HG03558 (cell line): ENCODE measurements at regions not wholly inside any gene's neighbourhood (a gene's known extent, or its start where the extent isn't known, plus 50 kb on each side); places are given as distances from the start of the nearest gene placed in this dataset.

Experiments
- ATAC-seq: cut with Tn5 transposase; IDR thresholded peaks from one replicate; pipeline ENCODE4 v1.9.1; 2021; ENCODE audit warnings: moderate number of reproducible peaks; ENCODE audit not compliant: unreplicated experiment; ENCODE audit errors: extremely low read depth

DNA sequence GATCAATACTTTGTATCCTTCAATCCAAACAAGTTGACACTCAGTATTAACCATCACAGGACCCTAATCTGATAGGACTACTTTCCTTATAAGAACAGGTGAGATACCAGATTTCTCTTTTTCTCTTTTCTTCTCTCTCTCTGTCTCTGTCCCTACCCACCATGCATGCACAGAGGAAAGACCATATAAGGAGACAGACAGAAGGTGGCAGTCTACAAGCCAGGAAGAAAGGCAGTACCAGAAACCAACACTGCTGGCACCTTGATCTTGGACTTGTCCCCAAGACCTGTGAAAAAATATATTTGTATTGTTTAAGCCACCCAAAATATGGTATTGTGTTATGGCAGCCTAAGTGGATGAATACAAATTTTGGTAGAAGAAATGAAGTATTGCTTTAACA lies 156.2 kb upstream of the KCNH7 start:
- no peak for ATAC-seq

- ATAC-seq: no peak
These were observed 154.3 kb upstream of the KCNH7 start for GRCh38 chr2:162992828-162993227.

GRCh38 chr2:162989507-162989906 lies 150.9 kb upstream of the KCNH7 start:
- no peak for ATAC-seq

DNA sequence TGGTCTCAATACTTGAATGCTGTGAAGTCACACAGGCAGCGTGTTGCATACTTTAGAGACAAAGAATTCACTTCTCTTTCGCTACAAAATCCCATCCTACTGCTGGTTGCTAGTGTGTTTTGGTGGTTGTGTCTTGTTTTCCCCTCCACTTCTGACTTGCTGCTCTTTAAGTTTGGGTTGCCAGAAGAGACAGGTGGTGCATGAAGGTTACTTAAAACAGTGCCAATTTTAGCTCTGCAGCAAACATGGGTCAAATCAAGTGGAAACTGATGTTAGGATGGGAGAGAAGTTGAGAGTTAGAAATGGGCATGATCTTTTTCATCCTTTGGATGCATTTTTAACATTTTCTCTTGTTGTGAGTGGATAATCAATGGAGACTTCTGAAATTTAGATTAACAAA lies 136.2 kb upstream of the KCNH7 start:
- no peak for ATAC-seq

DNA sequence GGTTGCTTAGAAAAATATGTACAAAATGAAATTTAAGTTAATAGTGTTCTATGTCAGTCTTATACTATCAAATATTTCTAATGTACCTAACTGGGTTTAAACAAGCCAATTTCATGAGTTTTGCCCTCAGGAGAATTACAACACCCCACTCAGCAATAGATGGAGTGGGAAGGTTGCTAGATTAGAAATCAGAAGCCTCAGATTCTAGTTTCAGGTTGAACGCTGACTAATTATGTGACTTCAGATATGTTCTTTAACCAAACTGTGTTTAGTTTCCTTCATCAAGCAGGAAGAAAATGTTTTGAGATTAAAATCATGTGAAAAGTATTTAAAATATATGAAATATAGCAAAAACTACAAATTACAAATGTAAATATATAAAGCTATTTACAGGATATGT lies 133.8 kb upstream of the KCNH7 start:
- ATAC-seq: no peak

- ATAC-seq: no peak
These were observed 129.7 kb upstream of the KCNH7 start for GRCh38 chr2:162968306-162968705.

DNA sequence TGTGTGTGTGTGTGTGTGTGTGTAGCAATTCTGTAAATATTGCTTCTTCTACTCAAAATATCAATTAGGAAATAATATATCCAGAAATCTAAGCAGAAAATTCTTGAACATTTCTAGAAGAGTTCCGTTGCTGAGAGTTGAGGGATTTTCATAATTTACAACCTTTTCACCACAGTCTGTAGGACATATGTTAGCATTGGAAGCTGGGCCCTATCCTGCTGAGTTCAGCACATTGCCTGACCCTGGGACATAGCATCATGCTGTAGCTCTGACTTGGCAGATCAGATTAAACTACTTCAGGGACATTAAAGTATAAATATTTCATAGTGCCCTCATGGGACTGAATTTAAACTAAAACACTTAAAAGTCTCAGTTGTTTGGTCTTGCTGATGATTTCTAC lies 129.2 kb upstream of the KCNH7 start:
- ATAC-seq: no peak

DNA sequence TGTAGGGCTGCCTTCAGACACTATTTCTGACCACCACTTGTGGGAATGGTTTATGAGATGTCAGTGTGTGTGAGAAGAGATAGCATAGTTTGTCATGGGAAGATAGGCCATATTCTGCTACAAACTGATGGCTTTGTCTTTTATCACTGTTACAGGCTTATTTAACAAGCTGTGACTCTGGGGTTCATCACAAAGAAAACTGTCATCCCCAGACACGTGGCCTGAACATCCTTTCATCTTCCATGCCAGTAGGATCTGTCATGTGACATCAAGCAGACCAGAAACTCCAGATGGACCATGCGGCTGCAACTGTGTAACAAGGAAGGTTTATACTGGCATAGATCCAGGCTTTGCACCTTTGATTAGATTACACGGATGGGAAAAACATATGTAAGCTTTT lies 128.6 kb upstream of the KCNH7 start:
- no peak for ATAC-seq

DNA sequence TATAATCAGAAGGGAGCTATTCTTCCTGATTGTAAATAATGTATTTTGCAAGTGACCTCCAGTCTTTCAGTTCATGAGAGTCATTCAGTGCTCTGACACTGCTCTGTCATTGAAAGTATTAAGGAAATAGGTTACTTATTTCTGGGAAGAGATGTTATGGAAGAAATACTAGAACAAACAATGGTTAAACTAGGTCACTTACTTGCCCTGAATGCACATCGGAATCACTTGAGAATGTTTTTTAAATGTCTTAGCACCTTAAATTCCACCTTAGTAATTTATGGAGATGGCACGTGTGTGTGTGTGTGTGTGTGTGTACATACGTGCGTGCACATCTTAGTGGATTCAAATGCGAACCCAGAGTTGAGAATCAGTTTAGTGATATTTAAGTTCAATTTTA lies 126.6 kb upstream of the KCNH7 start:
- no peak for ATAC-seq

- no peak for ATAC-seq
These were observed 125.9 kb upstream of the KCNH7 start for GRCh38 chr2:162964513-162964912.

DNA sequence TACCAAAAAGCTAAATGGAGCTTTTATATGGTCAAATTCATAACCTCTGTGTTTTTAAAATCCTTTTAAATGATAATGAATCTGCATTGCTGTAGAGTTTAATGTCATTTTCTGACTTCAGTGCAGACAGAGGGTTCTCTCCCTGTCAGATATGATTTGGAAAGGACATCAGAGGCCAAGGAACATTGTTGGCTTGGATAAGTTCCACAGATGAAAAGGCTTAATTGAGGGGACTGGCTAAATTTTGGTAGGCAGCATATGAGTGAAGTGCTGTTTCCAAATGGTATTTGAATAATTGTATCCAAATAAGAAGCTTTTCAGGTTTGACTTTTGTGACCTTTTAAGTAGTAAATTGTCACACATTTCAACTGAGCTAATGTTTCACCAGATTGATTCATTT lies 124.6 kb upstream of the KCNH7 start:
- no peak for ATAC-seq

DNA sequence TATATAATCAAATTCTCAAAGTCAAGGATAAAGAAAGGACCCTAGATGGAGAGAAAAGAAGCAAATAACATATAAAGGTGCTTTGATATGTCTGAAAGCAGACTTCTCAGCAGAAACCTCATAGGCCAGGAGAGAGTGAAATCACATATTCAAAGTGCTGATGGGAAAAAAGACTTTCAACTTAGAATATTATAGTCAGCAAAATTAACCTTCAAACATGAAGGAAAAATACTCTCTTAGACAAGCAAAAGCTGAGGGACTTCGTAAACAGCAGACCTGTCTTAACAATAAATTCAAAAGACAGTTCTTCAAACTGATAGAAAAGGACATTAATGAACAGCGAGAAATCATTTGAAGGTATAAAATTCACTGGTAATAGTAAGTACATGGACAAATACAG lies 107.2 kb upstream of the KCNH7 start:
- ATAC-seq: no peak

DNA sequence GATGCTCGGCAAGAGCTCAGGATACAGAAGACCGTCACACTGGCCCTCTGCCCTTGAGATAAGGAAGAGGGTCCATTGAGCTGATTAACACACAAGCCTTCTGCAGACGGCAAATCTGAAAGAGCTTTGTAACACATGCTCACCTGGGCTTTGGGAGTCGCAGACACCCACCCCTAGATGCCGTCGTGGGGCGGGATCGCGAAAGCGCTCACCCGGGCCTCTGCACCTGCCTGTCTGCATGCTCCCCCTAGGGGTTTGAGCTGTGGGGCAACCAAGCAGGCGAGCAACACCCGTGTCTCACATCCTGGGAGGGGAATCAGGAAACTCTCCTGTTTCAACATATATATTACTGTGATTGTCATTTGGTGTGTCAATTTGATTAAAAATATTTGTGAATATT lies 99.8 kb upstream of the KCNH7 start:
- ATAC-seq: no peak

- ATAC-seq: no peak
These were observed 95.6 kb upstream of the KCNH7 start for GRCh38 chr2:162934191-162934590.

GRCh38 chr2:162932416-162932815 lies 93.8 kb upstream of the KCNH7 start:
- ATAC-seq: no peak

- ATAC-seq: no peak
These were observed 91.0 kb upstream of the KCNH7 start for GRCh38 chr2:162929571-162929970.

DNA sequence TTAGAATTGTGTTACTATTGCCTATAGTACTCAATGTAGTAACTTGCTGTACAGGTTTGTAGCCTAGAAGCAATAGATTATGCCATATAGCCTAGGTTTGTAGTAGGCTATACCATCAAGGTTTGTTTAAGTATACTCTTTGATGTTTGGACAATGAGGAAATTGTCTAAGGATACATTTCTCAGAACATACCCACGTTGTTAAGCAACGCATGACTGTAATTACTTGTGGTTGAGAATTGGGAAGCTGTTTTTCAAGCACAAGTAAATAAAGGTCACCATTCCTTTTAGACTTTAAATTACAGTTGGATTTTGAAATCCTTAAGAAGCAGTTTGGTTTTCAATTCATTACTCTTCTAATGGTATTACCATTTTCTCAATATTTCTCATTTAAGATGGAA lies 89.8 kb upstream of the KCNH7 start:
- no peak for ATAC-seq

GRCh38 chr2:162926907-162927306 lies 88.3 kb upstream of the KCNH7 start:
- no peak for ATAC-seq

DNA sequence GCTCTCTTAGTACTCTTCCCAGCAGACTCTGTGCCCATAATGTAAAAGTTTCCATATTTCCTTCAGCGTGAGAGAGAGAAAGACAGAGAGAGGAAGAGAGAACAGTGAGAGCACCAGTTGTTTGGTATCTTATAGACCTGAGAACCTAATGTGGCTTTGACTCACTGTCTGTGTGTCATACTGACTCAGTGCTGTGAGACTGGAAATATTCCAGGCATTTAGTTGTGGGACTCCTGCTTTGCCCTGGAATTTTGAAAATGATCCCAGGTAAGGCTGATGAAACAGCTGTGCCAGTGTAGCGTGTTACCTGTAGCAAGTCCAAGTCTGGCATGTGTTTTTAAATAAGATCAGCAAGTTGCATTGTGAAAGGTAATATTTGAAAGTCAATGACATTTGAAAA lies 87.9 kb upstream of the KCNH7 start:
- no peak for ATAC-seq

- ATAC-seq: no peak
These were observed 87.0 kb upstream of the KCNH7 start for GRCh38 chr2:162925595-162925994.

DNA sequence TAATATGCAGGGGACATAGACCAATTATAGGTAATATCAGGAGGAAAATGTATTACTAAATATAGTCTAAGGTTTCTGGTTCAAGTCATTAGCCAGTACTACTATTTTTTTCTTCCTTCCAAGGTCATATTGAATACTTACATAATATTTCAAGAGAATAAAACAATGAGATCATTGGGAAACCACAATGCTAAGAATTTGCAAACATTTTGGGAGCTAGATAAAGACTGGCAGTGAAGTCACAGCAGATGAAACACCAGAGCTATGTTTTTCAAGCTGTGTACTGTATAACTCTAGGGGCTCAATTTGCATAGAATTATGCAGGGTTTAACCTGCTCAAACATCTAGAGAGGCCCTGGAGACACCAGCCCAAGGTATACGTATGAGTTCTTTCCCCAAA lies 80.5 kb upstream of the KCNH7 start:
- ATAC-seq: no peak

GRCh38 chr2:162917626-162918025 lies 79.1 kb upstream of the KCNH7 start:
- no peak for ATAC-seq

- ATAC-seq: no peak
These were observed 77.8 kb upstream of the KCNH7 start for GRCh38 chr2:162916286-162916801.
